Prostate gland (tissue), 2 donors: ENCODE measurements at regions not wholly inside any gene's neighbourhood (a gene's known extent, or its start where the extent isn't known, plus 50 kb on each side); places are given as distances from the start of the nearest gene placed in this dataset.

Experiments used
- POLR2AphosphoS5 ChIP-seq: sonication (generic); formaldehyde crosslinking; IDR thresholded peaks from one replicate; pipeline ENCODE4 v1.6.1; 2017; ENCODE audit warnings: antibody characterized with exemption
- TF ChIP-seq, protein P1 (sequence below), 4 experiments: fragments of 200-600 bp in 2 of 4; fragments of 450-650 bp in 2 of 4; sonication (generic) in 2 of 4; IDR thresholded peaks; 1 replicate in 3 of 4; 2 replicates in 1 of 4; pipeline ENCODE4 v1.5.1; 2016 to 2019; ENCODE audit warnings: antibody characterized with exemption in 4 of 4, mild to moderate bottlenecking in 2 of 4, moderate library complexity in 2 of 4

DNA sequence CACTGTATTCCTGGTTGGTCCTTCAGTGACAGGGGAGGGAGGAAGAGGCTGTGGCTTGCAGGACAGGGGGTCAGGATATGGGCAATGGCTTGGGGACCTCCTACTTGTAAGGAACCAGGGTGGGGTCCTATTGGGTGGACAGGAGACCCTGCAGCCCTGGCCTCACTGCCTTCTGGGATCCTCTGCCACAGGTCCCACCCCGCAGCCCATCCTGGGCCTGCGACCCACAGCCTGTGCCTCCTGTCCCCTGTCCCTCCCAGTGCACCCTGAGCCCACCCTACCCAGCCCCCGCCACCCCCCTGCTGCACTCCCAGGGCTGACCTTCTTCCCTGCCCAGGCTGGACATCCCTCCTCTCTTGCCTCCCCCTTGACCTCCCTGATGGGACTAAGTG, 58.7 kb upstream of the MYL10 start:
- TF ChIP-seq, protein P1, sequence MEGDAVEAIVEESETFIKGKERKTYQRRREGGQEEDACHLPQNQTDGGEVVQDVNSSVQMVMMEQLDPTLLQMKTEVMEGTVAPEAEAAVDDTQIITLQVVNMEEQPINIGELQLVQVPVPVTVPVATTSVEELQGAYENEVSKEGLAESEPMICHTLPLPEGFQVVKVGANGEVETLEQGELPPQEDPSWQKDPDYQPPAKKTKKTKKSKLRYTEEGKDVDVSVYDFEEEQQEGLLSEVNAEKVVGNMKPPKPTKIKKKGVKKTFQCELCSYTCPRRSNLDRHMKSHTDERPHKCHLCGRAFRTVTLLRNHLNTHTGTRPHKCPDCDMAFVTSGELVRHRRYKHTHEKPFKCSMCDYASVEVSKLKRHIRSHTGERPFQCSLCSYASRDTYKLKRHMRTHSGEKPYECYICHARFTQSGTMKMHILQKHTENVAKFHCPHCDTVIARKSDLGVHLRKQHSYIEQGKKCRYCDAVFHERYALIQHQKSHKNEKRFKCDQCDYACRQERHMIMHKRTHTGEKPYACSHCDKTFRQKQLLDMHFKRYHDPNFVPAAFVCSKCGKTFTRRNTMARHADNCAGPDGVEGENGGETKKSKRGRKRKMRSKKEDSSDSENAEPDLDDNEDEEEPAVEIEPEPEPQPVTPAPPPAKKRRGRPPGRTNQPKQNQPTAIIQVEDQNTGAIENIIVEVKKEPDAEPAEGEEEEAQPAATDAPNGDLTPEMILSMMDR (IDR thresholded peaks at IDR 0.05) = no peak
- TF ChIP-seq POLR2AphosphoS5 = no peak
